GM23338 (cell line): ENCODE measurements at regions not wholly inside any gene's neighbourhood (a gene's known extent, or its start where the extent isn't known, plus 50 kb on each side); places are given as distances from the start of the nearest gene placed in this dataset.

ENCODE experiments used
- ATAC-seq: fragments of 200-7000 bp; cut with Tn5 transposase; 3 replicates; pipeline ENCODE4 v1.9.1; 2020
- DNase-seq: peaks from one replicate; pipeline ENCODE4 v3.0.0-alpha.2; 2015; ENCODE audit warnings: low spot score
- H2AFZ ChIP-seq: fragments of 200-600 bp; sonication (generic); 2 replicates; pipeline ENCODE4 v1.8.0; 2016; ENCODE audit warnings: antibody characterized with exemption, mild to moderate bottlenecking, moderate library complexity
- H3F3A ChIP-seq: fragments of 200-600 bp; sonication (generic); replicated peaks from 2 replicates; pipeline ENCODE4 v1.8.0; 2017; ENCODE audit warnings: antibody characterized with exemption, mixed run types, low read depth
- H3K27ac ChIP-seq: fragments of 200-600 bp; sonication (generic); 2 replicates; pipeline ENCODE4 v1.6.1; 2016; ENCODE audit warnings: low read depth
- H3K27me3 ChIP-seq: fragments of 200-600 bp; sonication (generic); 2 replicates; pipeline ENCODE4 v1.8.0; 2016; ENCODE audit warnings: mild to moderate bottlenecking, mixed run types, moderate library complexity; ENCODE audit not compliant: insufficient read depth
- H3K36me3 ChIP-seq: fragments of 200-600 bp; sonication (generic); 2 replicates; pipeline ENCODE4 v1.8.0; 2016; ENCODE audit warnings: mild to moderate bottlenecking; ENCODE audit not compliant: insufficient read depth
- H3K4me1 ChIP-seq: fragments of 200-600 bp; sonication (generic); 2 replicates; pipeline ENCODE4 v1.8.0; 2016; ENCODE audit warnings: mild to moderate bottlenecking, moderate library complexity; ENCODE audit not compliant: insufficient read depth
- H3K4me2 ChIP-seq: fragments of 200-600 bp; sonication (generic); 2 replicates; pipeline ENCODE4 v1.7.1; 2017; ENCODE audit warnings: mixed run types
- H3K4me3 ChIP-seq: fragments of 200-600 bp; sonication (generic); 2 replicates; pipeline ENCODE4 v1.6.1; 2016; ENCODE audit warnings: mixed run types
- H3K79me2 ChIP-seq: fragments of 200-600 bp; sonication (generic); replicated peaks from 2 replicates; pipeline ENCODE4 v1.8.0; 2017; ENCODE audit warnings: mild to moderate bottlenecking; ENCODE audit not compliant: insufficient read depth
- H3K9me2 ChIP-seq: fragments of 200-600 bp; sonication (generic); 2 replicates; pipeline ENCODE4 v1.8.0; 2017; ENCODE audit not compliant: insufficient read depth
- H4K20me1 ChIP-seq: fragments of 200-600 bp; sonication (generic); replicated peaks from 2 replicates; pipeline ENCODE4 v1.8.0; 2017; ENCODE audit warnings: mild to moderate bottlenecking; ENCODE audit not compliant: insufficient read depth
- H3K27ac Mint-ChIP-seq: 2 replicates; pipeline ENCODE4 v1.8.0; 2020; ENCODE audit warnings: inconsistent platforms, mild to moderate bottlenecking, moderate library complexity, mixed read lengths
- H3K27me3 Mint-ChIP-seq: 3 replicates; pipeline ENCODE4 v1.8.0; 2022; ENCODE audit warnings: low read depth, mild to moderate bottlenecking, moderate library complexity, mixed read lengths, inconsistent platforms; ENCODE audit not compliant: insufficient read depth, poor library complexity
- H3K36me3 Mint-ChIP-seq: 3 replicates; pipeline ENCODE4 v1.8.0; 2021; ENCODE audit warnings: low read depth, mild to moderate bottlenecking, inconsistent platforms, moderate library complexity, mixed read lengths
- H3K4me1 Mint-ChIP-seq: 3 replicates; pipeline ENCODE4 v1.8.0; 2020; ENCODE audit warnings: mild to moderate bottlenecking, inconsistent platforms, mixed read lengths
- H3K4me3 Mint-ChIP-seq: 3 replicates; pipeline ENCODE4 v1.8.0; 2021; ENCODE audit warnings: moderate library complexity, mild to moderate bottlenecking, inconsistent platforms, mixed read lengths
- H3K9me3 Mint-ChIP-seq: 3 replicates; pipeline ENCODE4 v1.8.0; 2020; ENCODE audit warnings: moderate library complexity, mild to moderate bottlenecking, inconsistent platforms, mixed read lengths
- CREB1 ChIP-seq: fragments of 250-450 bp; sonication (Bioruptor Pico); IDR thresholded peaks from 2 replicates; pipeline ENCODE4 v1.5.0; 2020; ENCODE audit warnings: low read depth, mild to moderate bottlenecking, moderate library complexity
- CTCF ChIP-seq, 2 experiments: fragments of 200-600 bp in 1 of 2; sonication (generic) in 1 of 2; conservative IDR thresholded peaks; 2 replicates each; pipeline versions ENCODE4 v1.5.1 to v1.6.1; 2016 to 2017; ENCODE audit warnings: antibody characterized with exemption in 2 of 2, low read depth in 2 of 2, mild to moderate bottlenecking in 2 of 2, moderate library complexity in 1 of 2
- ETS1 ChIP-seq: IDR thresholded peaks from 2 replicates; pipeline ENCODE4 v1.6.1; 2016; ENCODE audit warnings: antibody characterized with exemption
- EZH2 ChIP-seq: fragments of 200-600 bp; sonication (generic); IDR thresholded peaks from one replicate; pipeline ENCODE4 v1.8.0; 2017; ENCODE audit warnings: antibody characterized with exemption, mild to moderate bottlenecking, low read depth; ENCODE audit not compliant: unreplicated experiment
- EZH2phosphoT487 ChIP-seq: fragments of 200-600 bp; sonication (generic); IDR thresholded peaks from one replicate; pipeline ENCODE4 v1.8.1; 2018; ENCODE audit warnings: antibody characterized with exemption; ENCODE audit not compliant: unreplicated experiment
- JUNB ChIP-seq: IDR thresholded peaks from one replicate; pipeline ENCODE4 v1.6.1; 2016; ENCODE audit warnings: antibody characterized with exemption; ENCODE audit not compliant: unreplicated experiment
- NANOG ChIP-seq: IDR thresholded peaks from 2 replicates; pipeline ENCODE4 v1.6.1; 2016; ENCODE audit warnings: antibody characterized with exemption, borderline replicate concordance
- POLR2AphosphoS5 ChIP-seq: IDR thresholded peaks from 2 replicates; pipeline ENCODE4 v1.6.1; 2016; ENCODE audit warnings: antibody characterized with exemption, low read depth
- REST ChIP-seq: IDR thresholded peaks from one replicate; pipeline ENCODE4 v1.6.1; 2018; ENCODE audit warnings: antibody characterized with exemption; ENCODE audit not compliant: unreplicated experiment
- STAT1 ChIP-seq: IDR thresholded peaks from one replicate; pipeline ENCODE4 v1.6.1; 2016; ENCODE audit warnings: antibody characterized with exemption; ENCODE audit not compliant: unreplicated experiment
- ZNF114 ChIP-seq: fragments of 250-450 bp; sonication (Bioruptor Pico); IDR thresholded peaks from 2 replicates; pipeline ENCODE4 v1.5.0; 2020; ENCODE audit warnings: mild to moderate bottlenecking, moderate library complexity
- ZNF331 ChIP-seq: fragments of 250-450 bp; sonication (Bioruptor Pico); IDR thresholded peaks from 2 replicates; pipeline ENCODE4 v1.5.0; 2020; ENCODE audit warnings: low read depth, mild to moderate bottlenecking, moderate library complexity
- ZNF462 ChIP-seq: fragments of 250-450 bp; sonication (Bioruptor Pico); IDR thresholded peaks from 2 replicates; pipeline ENCODE4 v1.5.0; 2020; ENCODE audit warnings: mild to moderate bottlenecking, moderate library complexity

GRCh38 chr7:101749891-101750290 lies 67.5 kb upstream of the CUX1 start:
- H3K36me3 Mint-ChIP-seq, result no peaks in the 10 kb centered on the region
- no peak overlapping the region for H3K27ac ChIP-seq
- H3K4me1 Mint-ChIP-seq, result peaks cover 10% of the 10 kb centered on the region; the same call in 2 of the 3 replicates
- H3K27ac Mint-ChIP-seq, result no peak overlapping the region
- H3K36me3 ChIP-seq, result no peaks in the 10 kb centered on the region; the same call in 1 of the 2 replicates
- H3K27me3 ChIP-seq, result no peaks in the 10 kb centered on the region
- H3K4me1 ChIP-seq, result peaks cover 3% of the 10 kb centered on the region; the same call in 1 of the 2 replicates
- no peaks in the 10 kb centered on the region for H3K9me2 ChIP-seq
- no peaks in the 10 kb centered on the region for H4K20me1 ChIP-seq
- H2AFZ ChIP-seq, result no peak overlapping the region
- no peak overlapping the region for H3K4me3 Mint-ChIP-seq
- no peak for TF ChIP-seq REST
- TF ChIP-seq JUNB, result no peak
- TF ChIP-seq EZH2, result no peak
- TF ChIP-seq EZH2phosphoT487, result no peak
- no peak for TF ChIP-seq ZNF114 (CRISPR knock-in tag)
- TF ChIP-seq ETS1, result no peak
- TF ChIP-seq CTCF (conservative IDR thresholded peaks at IDR 0.05; ENCODE audit: low read depth in 2 of 2), result no peak
- no peak for TF ChIP-seq ZNF462 (CRISPR knock-in tag)
- no peak for TF ChIP-seq ZNF331 (CRISPR knock-in tag)
- no peak for TF ChIP-seq NANOG
- TF ChIP-seq POLR2AphosphoS5, result no peak
- TF ChIP-seq STAT1, result no peak
- no peak for TF ChIP-seq CREB1 (CRISPR knock-in tag)
- DNase-seq (no peak), ATAC-seq (no peak)
- H3F3A ChIP-seq, result no peaks in the 10 kb centered on the region
- no peaks in the 10 kb centered on the region for H3K9me3 Mint-ChIP-seq
- H3K4me3 ChIP-seq, result no peak overlapping the region
- H3K79me2 ChIP-seq, result no peaks in the 10 kb centered on the region
- no peak overlapping the region for H3K4me2 ChIP-seq
- H3K27me3 Mint-ChIP-seq, result peaks cover 3% of the 10 kb centered on the region
